ENCODE measurements at regions not wholly inside any gene's neighbourhood (a gene's known extent, or its start where the extent isn't known, plus 50 kb on each side); places are given as distances from the start of the nearest gene placed in this dataset.

DNA sequence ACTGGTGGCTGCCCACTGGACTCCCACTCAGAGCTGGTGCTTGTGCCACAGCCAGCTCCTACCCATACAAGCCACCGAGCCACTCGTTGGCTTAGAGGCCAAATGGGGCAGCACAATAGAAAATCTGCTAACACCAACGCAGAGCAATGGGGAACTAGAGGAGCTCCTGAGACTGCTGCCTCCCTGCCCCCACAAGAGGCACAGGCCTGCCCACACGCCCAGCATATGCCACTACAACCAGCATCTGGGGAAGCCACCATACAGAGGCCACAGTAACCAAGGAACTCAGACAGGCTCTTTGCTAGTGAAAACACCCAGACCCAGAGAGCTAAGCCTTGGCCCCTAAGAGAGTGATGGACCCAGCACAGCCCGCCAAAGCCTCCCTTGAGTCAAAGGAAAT, 231.2 kb upstream of the RAB6C start:
- no peak for DNase-seq (ENCODE audit: insufficient read length, low spot score, missing footprints)
- Histone ChIP-seq H3K27me3 (ENCODE audit: insufficient read depth, low read length) (no peaks in the 10 kb centered on the region), H3K4me3 (ENCODE audit: insufficient read depth, low read length) (no peak overlapping the region)

DNA sequence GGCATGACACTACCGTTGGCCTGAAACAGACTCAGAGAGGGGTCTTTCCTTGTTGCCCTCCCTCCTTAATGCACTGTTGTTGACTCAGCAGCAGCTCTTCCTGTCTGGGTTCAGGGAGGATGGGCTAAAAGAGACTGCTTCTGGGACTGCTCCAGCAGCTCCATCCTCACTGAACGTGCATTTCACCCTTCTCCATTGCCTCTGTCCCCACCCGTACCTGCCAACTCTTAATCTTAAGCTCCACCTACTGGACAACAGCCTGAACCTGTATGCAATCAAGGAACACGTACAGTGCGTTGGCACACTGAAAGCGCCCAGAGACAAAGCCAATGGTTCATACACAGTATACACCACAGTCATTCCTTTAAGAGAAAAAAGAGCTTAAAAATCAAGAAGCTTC, 230.8 kb upstream of the RAB6C start:
- Histone ChIP-seq H3K36me3 (ENCODE audit: insufficient read depth, low read length) (no peaks in the 10 kb centered on the region), H3K27me3 (ENCODE audit: insufficient read depth, low read length) (no peaks in the 10 kb centered on the region), H3K27ac (ENCODE audit: low read depth, low read length) (no peak overlapping the region), H3K4me2 (ENCODE audit: insufficient read depth, low read length) (no peak overlapping the region), H3K9me3 (ENCODE audit: low read depth, low read length) (no peaks in the 10 kb centered on the region), H3K4me1 (ENCODE audit: insufficient read depth, low read length) (no peaks in the 10 kb centered on the region), H2AFZ (ENCODE audit: low read length) (no peak overlapping the region), H4K20me1 (ENCODE audit: insufficient read depth, low read length) (no peaks in the 10 kb centered on the region), H3K4me3 (ENCODE audit: insufficient read depth, low read length) (no peak overlapping the region), H3K79me2 (ENCODE audit: insufficient read depth, low read length) (no peaks in the 10 kb centered on the region)
- TF ChIP-seq, protein P1, sequence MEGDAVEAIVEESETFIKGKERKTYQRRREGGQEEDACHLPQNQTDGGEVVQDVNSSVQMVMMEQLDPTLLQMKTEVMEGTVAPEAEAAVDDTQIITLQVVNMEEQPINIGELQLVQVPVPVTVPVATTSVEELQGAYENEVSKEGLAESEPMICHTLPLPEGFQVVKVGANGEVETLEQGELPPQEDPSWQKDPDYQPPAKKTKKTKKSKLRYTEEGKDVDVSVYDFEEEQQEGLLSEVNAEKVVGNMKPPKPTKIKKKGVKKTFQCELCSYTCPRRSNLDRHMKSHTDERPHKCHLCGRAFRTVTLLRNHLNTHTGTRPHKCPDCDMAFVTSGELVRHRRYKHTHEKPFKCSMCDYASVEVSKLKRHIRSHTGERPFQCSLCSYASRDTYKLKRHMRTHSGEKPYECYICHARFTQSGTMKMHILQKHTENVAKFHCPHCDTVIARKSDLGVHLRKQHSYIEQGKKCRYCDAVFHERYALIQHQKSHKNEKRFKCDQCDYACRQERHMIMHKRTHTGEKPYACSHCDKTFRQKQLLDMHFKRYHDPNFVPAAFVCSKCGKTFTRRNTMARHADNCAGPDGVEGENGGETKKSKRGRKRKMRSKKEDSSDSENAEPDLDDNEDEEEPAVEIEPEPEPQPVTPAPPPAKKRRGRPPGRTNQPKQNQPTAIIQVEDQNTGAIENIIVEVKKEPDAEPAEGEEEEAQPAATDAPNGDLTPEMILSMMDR (IDR thresholded peaks at IDR 0.05; ENCODE audit: extremely low read depth, low read depth, low read length) = no peak
- DNase-seq (ENCODE audit: insufficient read length, low spot score, missing footprints) = no peak

More for the DNA sequence above, 231.2 kb upstream of the RAB6C start:
- H3K4me1 ChIP-seq (ENCODE audit: insufficient read depth, low read length) = no peaks in the 10 kb centered on the region
- no peaks in the 10 kb centered on the region for H3K36me3 ChIP-seq (ENCODE audit: insufficient read depth, low read length)
- no peak overlapping the region for H3K4me2 ChIP-seq (ENCODE audit: insufficient read depth, low read length)
- no peak overlapping the region for H2AFZ ChIP-seq (ENCODE audit: low read length)
- H3K79me2 ChIP-seq (ENCODE audit: insufficient read depth, low read length) = no peaks in the 10 kb centered on the region
- no peak overlapping the region for H3K27ac ChIP-seq (ENCODE audit: low read depth, low read length)
- no peaks in the 10 kb centered on the region for H3K9me3 ChIP-seq (ENCODE audit: low read depth, low read length)
- H4K20me1 ChIP-seq (ENCODE audit: insufficient read depth, low read length) = no peaks in the 10 kb centered on the region
- TF ChIP-seq, protein P1 (IDR thresholded peaks at IDR 0.05; ENCODE audit: extremely low read depth, low read depth, low read length) = no peak

DNA sequence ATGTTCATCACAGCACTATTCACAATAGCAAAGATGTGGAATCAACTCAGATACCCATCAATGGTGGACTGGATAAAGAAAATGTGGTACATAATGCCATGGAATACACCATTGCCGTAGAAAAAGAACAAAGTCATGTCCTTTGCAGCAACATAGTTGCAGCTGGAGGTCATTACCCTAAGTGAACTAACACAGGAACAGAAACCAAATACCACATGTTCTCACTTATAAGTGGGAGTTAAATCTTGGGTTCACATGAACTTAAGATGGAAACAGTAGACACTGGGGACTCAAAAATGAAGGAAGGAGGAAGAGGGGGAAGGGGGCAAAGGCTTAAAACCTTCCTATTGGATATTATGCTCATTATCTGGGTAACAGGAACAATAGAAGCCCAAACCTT, 228.1 kb upstream of the RAB6C start:
- no peaks in the 10 kb centered on the region for H3K27me3 ChIP-seq (ENCODE audit: insufficient read depth, low read length)
- no peak for DNase-seq (ENCODE audit: insufficient read length, low spot score, missing footprints)
- no peaks in the 10 kb centered on the region for H3K36me3 ChIP-seq (ENCODE audit: insufficient read depth, low read length)

DNA sequence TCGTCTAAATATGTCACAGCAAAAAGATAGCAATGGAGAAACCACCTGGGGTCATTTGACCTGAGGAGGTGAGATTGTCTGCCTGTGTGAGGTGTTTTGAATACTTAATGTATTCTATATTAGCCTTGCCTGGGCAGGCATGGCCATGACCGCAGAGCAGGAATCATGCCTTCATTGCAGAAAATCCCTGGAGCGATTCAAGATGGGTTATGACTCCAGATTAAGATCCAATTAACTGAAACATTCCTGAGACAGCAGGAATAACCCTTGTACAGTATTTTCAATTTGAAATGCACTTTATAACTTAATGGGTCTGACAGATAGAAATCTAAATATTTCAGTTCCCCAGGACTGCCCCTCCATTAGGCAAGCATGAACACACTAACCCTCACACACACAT, 227.3 kb upstream of the RAB6C start:
- Histone ChIP-seq H3K4me1 (ENCODE audit: insufficient read depth, low read length) (no peaks in the 10 kb centered on the region), H3K9me3 (ENCODE audit: low read depth, low read length) (no peaks in the 10 kb centered on the region), H3K27me3 (ENCODE audit: insufficient read depth, low read length) (no peaks in the 10 kb centered on the region), H3K27ac (ENCODE audit: low read depth, low read length) (no peak overlapping the region), H3K36me3 (ENCODE audit: insufficient read depth, low read length) (no peaks in the 10 kb centered on the region), H3K79me2 (ENCODE audit: insufficient read depth, low read length) (no peaks in the 10 kb centered on the region), H2AFZ (ENCODE audit: low read length) (no peak overlapping the region), H4K20me1 (ENCODE audit: insufficient read depth, low read length) (no peaks in the 10 kb centered on the region), H3K4me2 (ENCODE audit: insufficient read depth, low read length) (no peak overlapping the region), H3K4me3 (ENCODE audit: insufficient read depth, low read length) (no peak overlapping the region)
- no peak for DNase-seq (ENCODE audit: insufficient read length, low spot score, missing footprints)
- TF ChIP-seq, protein P1 (IDR thresholded peaks at IDR 0.05; ENCODE audit: extremely low read depth, low read depth, low read length) = no peak

More for the DNA sequence above, 228.1 kb upstream of the RAB6C start:
- Histone ChIP-seq H2AFZ (ENCODE audit: low read length) (no peak overlapping the region), H3K4me3 (ENCODE audit: insufficient read depth, low read length) (no peak overlapping the region), H3K79me2 (ENCODE audit: insufficient read depth, low read length) (no peaks in the 10 kb centered on the region), H4K20me1 (ENCODE audit: insufficient read depth, low read length) (no peaks in the 10 kb centered on the region), H3K27ac (ENCODE audit: low read depth, low read length) (no peak overlapping the region), H3K4me1 (ENCODE audit: insufficient read depth, low read length) (no peaks in the 10 kb centered on the region), H3K4me2 (ENCODE audit: insufficient read depth, low read length) (no peak overlapping the region), H3K9me3 (ENCODE audit: low read depth, low read length) (no peaks in the 10 kb centered on the region)
- TF ChIP-seq, protein P1 (IDR thresholded peaks at IDR 0.05; ENCODE audit: extremely low read depth, low read depth, low read length) = no peak
